Prostate gland (tissue), 2 donors: ENCODE measurements at regions not wholly inside any gene's neighbourhood (a gene's known extent, or its start where the extent isn't known, plus 50 kb on each side); places are given as distances from the start of the nearest gene placed in this dataset.

Experiments used
- DNase-seq: peaks from one replicate; pipeline ENCODE4 v3.0.0-alpha.2; 2019; ENCODE audit warnings: low spot score
- H3K27ac ChIP-seq, 2 donors: fragments of 200-600 bp; sonication (generic); 2 replicates each; pipeline ENCODE4 v1.5.1; 2017 to 2019
- H3K27me3 ChIP-seq: fragments of 200-600 bp; sonication (generic); replicated peaks from 2 replicates; pipeline ENCODE4 v1.5.1; 2019; ENCODE audit not compliant: insufficient read depth
- H3K36me3 ChIP-seq, 2 donors: fragments of 200-600 bp; sonication (generic); 1 replicate in 1 of 2; 2 replicates in 1 of 2; pipeline versions ENCODE4 v1.5.1 to v1.8.1; 2017 to 2019
- H3K4me1 ChIP-seq: fragments of 200-600 bp; sonication (generic); replicated peaks from 2 replicates; pipeline ENCODE4 v1.5.1; 2019
- H3K4me3 ChIP-seq, 2 donors: fragments of 200-600 bp; sonication (generic); 2 replicates each; pipeline ENCODE4 v1.5.1; 2017 to 2019
- H3K9me3 ChIP-seq: fragments of 200-600 bp; sonication (generic); 2 replicates; pipeline ENCODE4 v1.5.1; 2017
- CTCF ChIP-seq, 4 experiments: fragments of 200-600 bp in 2 of 4; fragments of 450-650 bp in 2 of 4; sonication (generic) in 2 of 4; IDR thresholded peaks; 1 replicate in 3 of 4; 2 replicates in 1 of 4; pipeline ENCODE4 v1.5.1; 2016 to 2019; ENCODE audit warnings: antibody characterized with exemption in 4 of 4, mild to moderate bottlenecking in 2 of 4, moderate library complexity in 2 of 4
- POLR2A ChIP-seq: fragments of 450-650 bp; IDR thresholded peaks from one replicate; pipeline ENCODE4 v1.6.1; 2016; ENCODE audit warnings: antibody characterized with exemption, mild to moderate bottlenecking
- POLR2AphosphoS5 ChIP-seq: sonication (generic); formaldehyde crosslinking; IDR thresholded peaks from one replicate; pipeline ENCODE4 v1.6.1; 2017; ENCODE audit warnings: antibody characterized with exemption
- WGBS: methylation state at CpG from one replicate; pipeline ENCODE4 v1.1.5; 2018; 5-methylcytosine and 5-hydroxymethylcytosine counted together
- intact Hi-C: fragments of 100-400 bp; cut with DNase I; formaldehyde crosslinking; loops from one replicate; pipeline ENCODE4 v1.14.2; 2022

GRCh38 chr2:81976998-81977397, 1672.4 kb upstream of the LRRTM1 start:
- H3K4me3 ChIP-seq = no peak overlapping the region
- no peaks in the 10 kb centered on the region for H3K4me1 ChIP-seq
- no peaks in the 10 kb centered on the region for H3K36me3 ChIP-seq
- H3K9me3 ChIP-seq = no peaks in the 10 kb centered on the region
- no peaks in the 10 kb centered on the region for H3K27me3 ChIP-seq
- no peak overlapping the region for H3K27ac ChIP-seq
- TF ChIP-seq CTCF (IDR thresholded peaks at IDR 0.05) = no peak
- no peak for TF ChIP-seq POLR2A
- TF ChIP-seq POLR2AphosphoS5 = no peak
- 35% methylated on average over 1 of the region's 1 CpG for whole genome bisulfite sequencing
- intact Hi-C loops = no loop called here
- no peak for DNase-seq

GRCh38 chr2:81974216-81974615, 1669.7 kb upstream of the LRRTM1 start:
- Histone ChIP-seq H3K36me3 (no peaks in the 10 kb centered on the region), H3K27ac (no peak overlapping the region), H3K9me3 (no peaks in the 10 kb centered on the region), H3K4me1 (no peaks in the 10 kb centered on the region), H3K27me3 (no peaks in the 10 kb centered on the region), H3K4me3 (no peak overlapping the region)
- no peak for DNase-seq
- WGBS = 70% methylated on average over 1 of the region's 1 CpG
- intact Hi-C loops = no loop called here
- TF ChIP-seq POLR2A = no peak
- no peak for TF ChIP-seq CTCF (IDR thresholded peaks at IDR 0.05)
- TF ChIP-seq POLR2AphosphoS5 = no peak

GRCh38 chr2:81942876-81943275, 1638.3 kb upstream of the LRRTM1 start:
- H3K4me3 ChIP-seq = no peak overlapping the region
- no peak for DNase-seq
- 96% methylated on average over 1 of the region's 1 CpG for WGBS
- H3K27me3 ChIP-seq = no peaks in the 10 kb centered on the region
- intact Hi-C loops = no loop called here
- H3K36me3 ChIP-seq = no peaks in the 10 kb centered on the region
- no peaks in the 10 kb centered on the region for H3K9me3 ChIP-seq
- TF ChIP-seq POLR2A (no peak), CTCF (IDR thresholded peaks at IDR 0.05) (no peak), POLR2AphosphoS5 (no peak)
- H3K4me1 ChIP-seq = no peaks in the 10 kb centered on the region
- no peak overlapping the region for H3K27ac ChIP-seq

GRCh38 chr2:81942136-81942680, 1637.7 kb upstream of the LRRTM1 start:
- Histone ChIP-seq H3K27me3 (no peaks in the 10 kb centered on the region), H3K27ac (no peak overlapping the region), H3K4me3 (no peak overlapping the region), H3K4me1 (no peaks in the 10 kb centered on the region), H3K9me3 (no peaks in the 10 kb centered on the region), H3K36me3 (no peaks in the 10 kb centered on the region)
- intact Hi-C loops = no loop called here
- no peak for TF ChIP-seq CTCF (IDR thresholded peaks at IDR 0.05)
- no peak for TF ChIP-seq POLR2AphosphoS5
- no peak for TF ChIP-seq POLR2A
- DNase-seq = no peak

- TF ChIP-seq CTCF (IDR thresholded peaks at IDR 0.05) (no peak), POLR2A (no peak), POLR2AphosphoS5 (no peak)
- H3K27me3 ChIP-seq = no peaks in the 10 kb centered on the region
- no peak for DNase-seq
- no peaks in the 10 kb centered on the region for H3K9me3 ChIP-seq
- H3K36me3 ChIP-seq = no peaks in the 10 kb centered on the region
- 33% methylated on average over 7 of the region's 7 CpGs for WGBS
- H3K4me3 ChIP-seq = no peak overlapping the region
- intact Hi-C loops = no loop called here
- no peak overlapping the region for H3K27ac ChIP-seq
- no peaks in the 10 kb centered on the region for H3K4me1 ChIP-seq
Measured at GRCh38 chr2:81940266-81940955, 1635.9 kb upstream of the LRRTM1 start.
